Uterus (tissue), 2 donors: ENCODE measurements at regions not wholly inside any gene's neighbourhood (a gene's known extent, or its start where the extent isn't known, plus 50 kb on each side); places are given as distances from the start of the nearest gene placed in this dataset.

Experiments
- POLR2A ChIP-seq, 2 donors: fragments of 450-650 bp; IDR thresholded peaks; one replicate each; pipeline ENCODE4 v1.6.1; 2016; ENCODE audit warnings: antibody characterized with exemption in 2 of 2, mild to moderate bottlenecking in 1 of 2, moderate library complexity in 1 of 2
- TF ChIP-seq, protein P1 (sequence below), 4 experiments: fragments of 200-600 bp in 2 of 4; fragments of 450-650 bp in 2 of 4; sonication (generic) in 2 of 4; IDR thresholded peaks; one replicate each; pipeline ENCODE4 v1.5.1; 2016 to 2019; ENCODE audit warnings: antibody characterized with exemption in 4 of 4, mild to moderate bottlenecking in 2 of 4, moderate library complexity in 1 of 4

GRCh38 chr7:85883-86515 lies 106.4 kb upstream of the FAM20C start:
- no peak for TF ChIP-seq POLR2A (IDR thresholded peaks at IDR 0.05)
- TF ChIP-seq, protein P1, sequence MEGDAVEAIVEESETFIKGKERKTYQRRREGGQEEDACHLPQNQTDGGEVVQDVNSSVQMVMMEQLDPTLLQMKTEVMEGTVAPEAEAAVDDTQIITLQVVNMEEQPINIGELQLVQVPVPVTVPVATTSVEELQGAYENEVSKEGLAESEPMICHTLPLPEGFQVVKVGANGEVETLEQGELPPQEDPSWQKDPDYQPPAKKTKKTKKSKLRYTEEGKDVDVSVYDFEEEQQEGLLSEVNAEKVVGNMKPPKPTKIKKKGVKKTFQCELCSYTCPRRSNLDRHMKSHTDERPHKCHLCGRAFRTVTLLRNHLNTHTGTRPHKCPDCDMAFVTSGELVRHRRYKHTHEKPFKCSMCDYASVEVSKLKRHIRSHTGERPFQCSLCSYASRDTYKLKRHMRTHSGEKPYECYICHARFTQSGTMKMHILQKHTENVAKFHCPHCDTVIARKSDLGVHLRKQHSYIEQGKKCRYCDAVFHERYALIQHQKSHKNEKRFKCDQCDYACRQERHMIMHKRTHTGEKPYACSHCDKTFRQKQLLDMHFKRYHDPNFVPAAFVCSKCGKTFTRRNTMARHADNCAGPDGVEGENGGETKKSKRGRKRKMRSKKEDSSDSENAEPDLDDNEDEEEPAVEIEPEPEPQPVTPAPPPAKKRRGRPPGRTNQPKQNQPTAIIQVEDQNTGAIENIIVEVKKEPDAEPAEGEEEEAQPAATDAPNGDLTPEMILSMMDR (IDR thresholded peaks at IDR 0.05) = no peak
